ENCODE measurements at regions not wholly inside any gene's neighbourhood (a gene's known extent, or its start where the extent isn't known, plus 50 kb on each side); places are given as distances from the start of the nearest gene placed in this dataset.

DNA sequence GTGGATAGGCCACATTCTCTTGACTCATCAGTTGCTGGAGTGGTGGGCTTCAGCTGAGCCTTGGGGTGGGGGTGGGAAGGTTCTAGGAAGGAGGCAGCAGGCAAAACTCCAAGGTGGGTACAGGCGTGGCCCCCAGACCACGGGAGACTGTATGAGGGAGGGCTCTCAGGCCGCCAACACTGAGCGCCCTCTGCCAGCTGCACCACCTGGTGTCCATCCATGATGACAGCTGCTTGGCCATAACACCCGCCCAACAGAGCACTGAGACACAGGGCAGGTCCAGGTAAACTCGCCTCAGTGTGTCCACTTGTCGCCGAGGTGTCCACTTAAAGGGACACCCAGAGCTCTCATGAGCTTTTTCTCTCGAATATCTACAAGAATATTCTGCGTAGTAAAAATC is 133.5 kb downstream of the C16orf95 start:
- no peak for DNase-seq (ENCODE audit: low read depth)

DNA sequence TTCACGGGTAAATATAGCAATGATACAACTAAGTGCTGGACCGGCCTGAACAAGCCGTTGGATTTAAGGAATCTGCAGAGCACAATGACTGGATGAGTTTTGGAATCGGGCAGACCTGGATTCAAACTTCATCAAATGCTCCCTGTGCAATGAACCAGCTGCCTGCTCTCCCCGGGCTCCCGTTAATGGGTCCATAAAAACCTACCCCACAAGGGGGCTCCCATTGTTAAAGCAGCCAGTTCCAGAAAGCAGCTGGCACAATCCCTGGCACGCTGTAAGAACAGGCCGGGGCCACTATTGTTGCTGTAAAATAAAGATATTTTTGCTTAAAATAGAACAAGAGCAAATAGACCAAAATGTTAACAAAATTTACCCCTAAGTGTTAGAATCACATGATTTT is 131.9 kb downstream of the C16orf95 start:
- no peak for DNase-seq (ENCODE audit: low read depth)

DNA sequence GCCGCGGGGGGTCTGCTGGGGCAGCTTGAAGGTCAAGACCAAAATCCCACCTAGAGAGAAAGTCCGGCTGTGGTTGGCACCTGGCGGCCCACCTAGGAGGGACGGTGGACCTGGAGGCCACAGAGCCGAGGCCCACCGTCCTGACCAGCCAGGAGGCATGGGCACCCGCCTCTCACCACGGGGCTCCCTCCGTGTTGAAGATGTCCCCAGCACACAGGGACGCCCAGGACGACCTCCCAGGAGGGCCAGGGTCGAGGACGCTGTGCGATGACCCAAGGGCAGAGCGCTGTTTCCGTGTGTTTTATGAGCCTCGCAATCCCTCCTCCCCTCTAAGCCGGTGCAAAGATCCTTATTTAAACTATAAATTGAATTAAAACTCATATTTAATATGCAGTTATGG is 131.2 kb downstream of the C16orf95 start:
- no peak for DNase-seq (ENCODE audit: low read depth)

DNA sequence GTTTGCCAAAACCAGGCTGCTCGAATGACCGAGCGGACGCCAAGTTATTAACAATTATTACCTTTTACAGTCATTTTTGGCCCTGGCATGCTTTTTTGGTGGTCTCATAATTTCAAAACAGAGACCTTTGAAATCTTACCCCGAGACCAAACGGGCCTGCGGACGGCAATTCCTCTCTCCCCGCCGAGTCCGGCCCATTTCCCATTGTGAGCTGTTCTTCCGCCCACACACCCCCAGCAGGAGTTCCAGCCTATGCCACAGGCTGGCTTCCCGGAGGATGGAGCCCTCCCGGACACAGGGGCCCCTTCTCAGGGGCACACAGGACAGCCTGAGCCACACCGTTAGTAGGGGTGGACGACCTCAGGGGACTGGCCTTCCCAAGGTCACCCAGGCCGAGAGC is 130.7 kb downstream of the C16orf95 start:
- DNase-seq (ENCODE audit: low read depth), result no peak

DNA sequence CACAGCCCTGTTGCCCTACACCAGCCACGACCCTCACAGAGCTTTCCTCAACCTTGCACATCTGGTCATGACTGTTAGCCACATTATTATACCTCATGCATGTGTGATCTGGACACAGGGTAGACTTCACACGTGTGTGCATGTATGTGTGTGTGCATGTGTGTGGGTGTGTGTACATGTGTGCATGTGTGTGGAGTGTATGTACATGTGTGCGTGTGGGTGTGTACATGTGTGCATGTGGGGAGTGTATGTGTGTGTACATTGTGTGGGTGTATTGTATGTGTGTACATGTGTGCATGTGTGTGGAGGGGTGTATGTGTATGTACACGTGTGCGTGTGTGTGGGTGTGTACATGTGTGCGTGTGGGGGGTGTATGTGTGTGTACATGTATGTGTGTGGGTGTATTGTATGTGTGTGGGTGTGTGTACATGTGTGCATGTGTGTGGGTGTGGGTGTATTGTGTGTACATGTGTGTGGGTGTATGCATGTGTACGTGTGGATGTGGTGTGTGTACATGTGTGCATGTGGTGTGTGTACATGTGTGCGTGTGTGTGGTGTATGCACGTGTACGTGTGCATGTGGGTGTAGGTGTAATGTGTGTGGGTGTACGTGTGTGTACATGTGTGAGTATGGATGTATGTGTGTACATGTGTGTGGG is 130.2 kb downstream of the C16orf95 start:
- no peak for DNase-seq (ENCODE audit: low read depth)

DNA sequence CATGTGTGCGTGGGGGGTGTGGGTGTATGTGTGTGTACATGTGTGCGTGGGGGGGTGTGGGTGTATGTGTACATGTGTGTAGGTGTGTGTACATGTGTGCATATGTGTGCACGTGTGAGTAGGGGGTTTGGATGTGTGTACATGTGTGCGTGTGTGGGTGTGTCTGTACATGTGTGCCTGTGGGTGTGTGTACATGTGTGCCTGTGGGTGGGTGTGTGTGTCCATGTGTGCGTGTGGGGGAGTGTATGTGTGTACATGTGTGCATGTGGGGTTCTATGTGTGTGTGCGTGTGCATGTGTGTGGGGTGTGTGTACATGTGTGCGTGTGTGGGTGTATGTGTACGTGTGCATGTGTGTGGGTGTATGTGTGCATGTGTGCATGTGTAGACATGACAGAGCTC is 129.1 kb downstream of the C16orf95 start:
- DNase-seq (ENCODE audit: low read depth), result no peak

DNA sequence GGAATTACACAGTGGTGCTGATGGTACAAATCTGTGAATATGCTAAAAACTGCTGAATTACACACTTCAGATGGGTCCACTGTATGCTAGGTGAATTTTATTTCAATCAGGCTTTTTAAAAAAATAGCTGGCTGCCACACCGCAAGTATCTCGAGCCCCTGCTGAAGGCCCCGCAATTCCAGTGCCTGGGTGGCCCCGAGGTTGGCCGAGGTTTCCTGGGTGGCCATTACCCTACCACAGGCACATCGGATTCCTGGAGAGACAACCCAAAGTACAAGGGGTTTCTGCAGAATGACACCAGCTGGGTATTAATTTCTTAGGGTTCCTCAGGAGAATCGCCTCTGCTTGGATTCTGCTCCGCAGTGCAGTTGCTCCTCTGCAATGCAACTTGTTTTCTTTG is 127.8 kb downstream of the C16orf95 start:
- DNase-seq (ENCODE audit: low read depth), result no peak

DNA sequence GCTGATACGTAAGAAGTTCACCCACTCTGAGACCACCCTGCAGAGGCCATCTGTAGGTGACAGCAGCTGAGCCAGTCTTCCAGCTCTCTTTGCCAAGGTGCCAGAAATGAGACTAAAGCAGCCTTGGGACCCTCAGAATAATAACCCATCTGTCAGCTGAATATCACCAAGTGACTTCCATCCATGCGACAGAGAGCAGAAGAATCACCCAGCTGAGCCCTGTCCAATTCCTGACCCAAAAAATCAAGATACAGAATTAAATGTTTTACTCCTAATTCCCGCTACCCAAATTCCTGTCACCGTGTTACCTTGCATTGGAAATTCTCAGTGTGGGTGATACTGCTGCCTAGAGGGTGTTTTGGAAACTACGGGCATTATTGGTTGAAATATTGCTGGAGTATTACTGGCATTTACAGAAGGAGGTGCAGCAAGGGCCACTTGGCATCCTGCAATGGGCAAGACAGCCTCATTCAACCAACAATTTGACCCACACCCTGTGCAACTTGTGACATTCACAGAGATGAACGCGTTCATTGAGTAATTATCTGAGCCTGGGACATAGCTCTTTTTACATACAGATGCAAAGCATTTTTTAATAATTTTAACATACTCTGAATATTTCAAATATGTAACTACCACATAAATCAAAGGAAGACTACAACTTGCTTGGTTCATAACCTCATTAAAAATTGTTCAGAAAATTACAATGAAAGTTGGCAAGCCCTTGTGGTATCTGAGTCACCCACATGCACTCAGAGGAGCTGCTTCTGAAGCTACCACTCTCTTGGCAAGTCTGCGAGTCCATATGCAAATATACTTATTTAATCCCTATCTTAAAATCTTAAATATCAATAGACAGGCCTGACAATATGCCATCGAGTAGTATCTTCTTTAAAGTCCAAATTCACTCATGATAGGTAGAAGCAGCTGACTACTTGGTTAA is 126.6 kb downstream of the C16orf95 start:
- no peak for DNase-seq (ENCODE audit: low read depth)

DNA sequence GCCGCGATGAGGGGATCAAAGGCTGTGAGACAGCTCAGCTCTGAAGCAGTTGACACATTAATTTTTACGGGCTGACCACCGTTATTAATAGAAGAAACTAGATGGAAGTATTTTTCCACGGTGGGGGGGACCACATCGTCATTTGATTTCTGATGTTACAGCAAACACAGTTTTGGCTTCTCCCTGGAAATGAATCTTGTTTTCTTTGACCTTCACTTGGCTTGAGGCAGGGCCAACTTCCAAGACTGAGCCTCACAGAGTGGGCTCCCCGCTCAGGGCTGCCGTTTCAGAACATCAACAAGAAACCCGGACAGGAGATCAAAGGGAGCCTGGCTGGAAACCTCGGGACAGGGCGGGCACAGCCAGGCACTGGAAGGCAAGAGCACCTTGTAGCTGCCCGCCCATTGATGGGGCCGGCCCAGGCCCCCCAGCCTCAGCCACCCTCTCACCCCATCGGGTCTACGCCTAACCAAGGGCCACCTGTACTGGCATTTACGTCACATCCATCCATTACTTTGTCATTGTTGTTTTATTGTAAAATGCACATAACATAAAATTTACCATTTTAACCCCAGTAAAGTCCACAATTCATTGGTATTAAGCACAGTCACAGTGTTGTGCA is 124.6 kb downstream of the C16orf95 start:
- DNase-seq (ENCODE audit: low read depth), result no peak

DNA sequence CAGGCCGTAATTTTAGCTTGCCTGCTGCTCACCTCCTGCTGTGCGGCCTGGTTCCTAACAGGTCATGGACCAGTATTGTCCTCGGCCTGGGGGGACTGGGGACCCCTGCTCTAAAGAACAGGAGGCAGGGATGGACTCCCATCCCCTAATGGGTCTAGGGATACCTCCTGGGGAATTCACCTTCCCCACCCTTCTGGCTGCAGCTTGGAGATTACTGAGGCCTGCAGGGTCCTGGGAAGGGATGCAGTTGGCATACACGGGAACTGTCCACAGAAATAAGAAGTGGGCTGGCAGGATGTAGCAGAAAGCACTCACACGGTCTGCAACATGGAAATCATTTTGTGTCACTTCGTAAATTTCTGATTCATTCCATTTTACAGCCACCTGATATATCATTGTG is 123.0 kb downstream of the C16orf95 start:
- no peak for DNase-seq (ENCODE audit: low read depth)

DNA sequence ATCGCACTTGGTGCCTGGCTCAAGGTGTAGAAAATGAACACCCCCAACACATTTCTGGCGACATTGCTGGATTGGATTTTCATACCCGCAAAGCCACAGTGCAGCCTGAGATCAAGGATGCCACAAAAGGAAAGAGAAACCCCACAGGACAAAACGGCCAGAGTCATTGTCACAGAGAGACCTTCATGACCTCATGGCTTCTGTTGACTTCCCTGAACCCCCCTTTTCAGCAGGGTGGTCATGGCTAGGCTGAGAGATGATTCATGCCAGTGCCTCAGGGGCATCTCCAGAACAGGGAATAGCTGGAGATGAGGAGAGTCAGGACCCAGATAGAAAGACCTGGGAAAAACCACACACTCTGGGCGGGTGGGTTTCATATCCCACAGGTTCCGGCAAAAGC is 122.0 kb downstream of the C16orf95 start:
- no peak for DNase-seq (ENCODE audit: low read depth)

DNA sequence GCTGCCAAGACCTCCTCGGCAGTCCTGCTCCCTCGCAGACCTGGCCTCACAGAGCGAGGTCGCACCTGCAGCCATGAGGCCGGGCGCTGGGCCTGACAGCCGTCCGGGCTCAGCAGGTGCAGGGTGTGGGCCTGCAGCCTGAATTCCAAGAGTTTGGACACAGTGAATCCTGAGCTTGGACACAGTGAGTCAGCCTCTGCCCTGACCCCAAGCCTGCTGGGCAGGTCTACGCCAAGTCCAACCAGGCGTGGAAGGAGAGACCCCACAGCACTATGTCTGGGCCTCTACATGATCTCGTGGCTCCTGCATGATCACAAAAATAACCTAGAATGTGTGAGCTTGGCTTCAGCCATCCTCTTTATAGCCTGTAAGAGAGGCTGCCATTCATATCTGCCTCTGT is 121.0 kb downstream of the C16orf95 start:
- no peak for DNase-seq (ENCODE audit: low read depth)

DNA sequence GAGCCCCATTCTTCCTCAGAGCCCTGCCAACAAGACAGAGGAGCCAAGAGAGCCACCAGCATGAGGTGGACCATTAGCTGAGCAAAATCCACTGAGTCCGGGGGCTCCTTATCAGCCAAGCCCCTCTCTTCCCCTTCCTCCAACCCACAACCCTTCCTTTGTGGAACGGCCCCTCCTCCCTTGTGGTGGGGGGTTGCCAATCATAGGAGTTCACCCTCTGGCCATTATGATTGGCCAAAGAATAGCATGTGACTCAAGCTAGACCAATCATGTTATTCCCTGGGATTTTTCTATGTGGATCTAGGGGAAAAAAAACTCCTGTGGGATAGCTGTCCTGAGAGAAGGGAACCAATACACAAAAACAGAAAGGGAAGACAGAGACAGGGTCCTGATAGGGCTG is 120.5 kb downstream of the C16orf95 start:
- no peak for DNase-seq (ENCODE audit: low read depth)

DNA sequence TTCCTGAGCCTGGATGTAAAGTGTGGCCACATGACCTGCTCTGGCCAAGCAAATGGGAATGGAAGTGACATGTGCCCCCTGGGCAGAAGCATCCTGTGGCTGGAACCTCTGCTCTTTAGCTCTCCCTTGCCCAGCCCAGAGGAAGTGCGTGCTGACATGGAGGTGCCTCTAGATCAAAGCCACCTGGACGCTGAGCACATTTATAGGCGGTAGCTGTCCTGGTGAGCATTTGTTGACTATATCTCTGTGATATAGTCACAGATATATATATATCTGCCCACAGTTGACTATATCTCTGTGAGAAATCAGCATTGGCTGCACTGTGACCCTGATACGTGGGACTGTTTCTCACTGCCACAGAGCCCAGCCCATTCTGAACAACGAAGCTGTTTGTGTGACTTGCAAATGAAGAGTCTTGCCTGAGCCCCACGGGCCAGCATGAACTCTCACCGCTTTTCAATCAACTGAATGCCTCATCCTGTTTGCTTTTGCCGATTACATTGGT is 118.8 kb downstream of the C16orf95 start:
- DNase-seq (ENCODE audit: low read depth), result no peak

DNA sequence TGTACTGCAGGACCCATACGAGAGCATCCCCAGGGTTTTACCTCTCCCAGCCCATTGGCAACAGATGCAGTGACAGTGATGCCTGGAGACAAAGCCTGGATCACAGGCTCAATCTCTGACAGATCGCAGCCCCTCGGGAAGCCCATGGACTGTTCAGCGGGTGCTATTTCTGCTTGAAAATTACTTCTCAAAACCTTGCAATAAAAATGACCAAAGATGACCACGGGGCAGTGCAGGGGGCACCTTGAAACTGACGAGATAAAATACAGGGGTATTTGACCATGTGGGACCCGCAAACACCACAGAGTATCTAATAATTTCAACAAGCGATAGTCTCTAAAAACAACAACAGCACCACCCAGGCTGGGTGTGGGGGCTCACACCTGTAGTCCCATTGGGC is 118.3 kb downstream of the C16orf95 start:
- DNase-seq (ENCODE audit: low read depth), result no peak

DNA sequence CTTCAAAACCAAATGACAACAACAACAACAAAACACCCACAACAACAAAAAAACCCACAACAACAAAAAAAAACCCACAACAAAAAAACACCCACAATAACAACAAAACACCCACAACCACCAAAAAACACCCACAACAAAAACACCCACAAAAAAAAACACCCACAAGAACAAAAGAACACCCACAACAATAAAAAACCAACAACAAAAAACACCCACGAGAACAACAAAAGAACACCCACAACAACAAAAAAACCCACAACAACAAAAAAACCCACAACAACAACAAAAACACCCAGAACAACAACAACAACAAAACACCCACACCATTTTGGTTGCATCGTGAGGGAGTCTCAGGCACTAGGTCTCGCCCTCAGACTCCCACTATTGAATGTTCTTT is 117.8 kb downstream of the C16orf95 start:
- DNase-seq (ENCODE audit: low read depth), result no peak

DNA sequence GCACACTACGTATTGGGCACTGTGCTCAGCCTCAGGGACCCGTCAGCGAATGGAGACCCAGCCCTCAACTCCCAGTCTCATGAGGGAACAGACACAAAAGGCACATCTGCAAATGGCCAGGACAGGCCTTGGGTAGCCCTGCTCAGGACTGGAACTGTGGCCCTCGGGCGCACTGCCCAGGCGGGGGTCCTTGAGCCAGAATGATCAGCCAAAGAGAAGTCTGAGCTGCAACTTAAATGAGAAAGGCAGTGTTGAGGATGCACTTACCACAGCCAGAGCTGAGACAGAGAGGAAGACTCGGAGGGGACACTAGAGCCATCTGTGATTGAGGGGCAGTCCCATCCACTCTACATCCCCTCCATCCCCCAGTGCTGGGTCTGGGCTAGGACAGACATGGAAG is 117.3 kb downstream of the C16orf95 start:
- DNase-seq (ENCODE audit: low read depth), result no peak

DNA sequence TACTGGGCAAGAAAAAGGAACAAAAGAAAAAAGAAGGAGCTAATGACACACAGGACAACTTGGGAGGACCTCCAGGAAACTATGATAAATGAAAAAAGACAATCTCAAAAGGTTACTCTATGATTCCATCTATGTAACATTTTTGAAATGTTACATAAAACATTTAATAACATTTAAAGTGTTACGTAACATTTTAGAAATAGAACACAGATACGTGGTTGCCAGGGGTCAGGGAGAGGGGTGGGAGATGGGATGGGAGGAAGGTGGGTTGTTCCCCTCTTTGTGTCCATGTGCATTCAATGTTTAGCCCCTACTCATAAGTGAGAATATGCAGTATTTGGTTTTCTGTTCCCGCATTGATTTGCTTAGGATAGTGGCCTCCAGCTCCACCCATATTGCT is 116.6 kb downstream of the C16orf95 start:
- no peak for DNase-seq (ENCODE audit: low read depth)

DNA sequence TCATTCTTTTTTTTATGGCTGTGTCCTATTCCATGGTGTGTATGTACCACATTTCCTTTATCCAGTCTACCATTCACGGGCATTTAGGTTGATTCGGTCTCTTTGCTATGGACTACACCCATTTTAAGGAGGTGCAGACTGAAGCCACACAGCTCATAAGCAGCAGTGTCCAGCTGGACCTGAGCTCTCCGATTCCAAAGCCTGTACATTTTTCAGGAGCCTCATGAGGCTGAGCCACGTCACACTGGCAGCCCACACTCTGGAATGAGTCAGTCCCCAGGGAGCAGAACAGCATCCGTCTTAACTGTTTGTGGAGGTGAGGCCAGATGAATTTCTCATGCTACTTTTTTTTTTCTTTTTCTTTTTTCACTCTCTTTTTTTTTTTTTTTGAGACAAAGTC is 116.1 kb downstream of the C16orf95 start:
- no peak for DNase-seq (ENCODE audit: low read depth)

DNA sequence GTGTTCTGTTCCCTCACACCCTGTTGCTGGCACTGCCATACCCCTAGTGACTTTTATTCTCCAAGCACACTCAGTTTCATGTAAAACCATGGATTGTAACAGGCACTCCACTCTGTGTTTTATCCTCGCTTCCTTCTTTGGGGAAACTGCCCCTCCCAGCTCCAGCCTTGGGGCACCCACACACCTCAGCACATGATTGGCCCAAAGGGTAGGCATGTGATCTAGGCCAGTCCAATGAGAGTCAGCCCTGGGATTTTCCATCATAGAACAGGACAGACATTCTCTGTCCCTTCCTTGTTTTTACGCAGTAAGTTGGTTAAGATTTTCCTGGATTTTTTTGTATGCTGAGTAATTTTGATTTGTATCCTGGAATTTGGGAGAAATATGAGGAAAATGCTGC is 115.4 kb downstream of the C16orf95 start:
- no peak for DNase-seq (ENCODE audit: low read depth)

DNA sequence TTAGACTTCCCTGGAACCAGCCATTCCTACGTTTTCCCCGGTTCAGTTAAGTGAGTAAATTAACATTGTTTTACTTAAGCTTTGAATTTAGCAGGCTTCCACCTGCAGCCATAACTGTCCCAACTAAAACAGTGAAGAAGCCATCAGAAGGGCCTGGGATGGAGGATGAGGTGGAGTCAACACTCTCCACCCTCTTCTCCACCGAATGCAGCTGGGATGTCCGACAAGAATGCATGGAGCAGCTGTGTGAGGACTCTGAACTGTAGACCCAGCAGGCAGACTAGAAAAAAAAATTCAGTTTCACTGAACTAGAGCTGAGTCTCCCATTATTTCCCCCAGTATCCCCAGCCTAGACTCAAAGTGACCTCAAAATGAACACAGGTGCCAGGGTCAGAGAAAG is 114.8 kb downstream of the C16orf95 start:
- no peak for DNase-seq (ENCODE audit: low read depth)

DNA sequence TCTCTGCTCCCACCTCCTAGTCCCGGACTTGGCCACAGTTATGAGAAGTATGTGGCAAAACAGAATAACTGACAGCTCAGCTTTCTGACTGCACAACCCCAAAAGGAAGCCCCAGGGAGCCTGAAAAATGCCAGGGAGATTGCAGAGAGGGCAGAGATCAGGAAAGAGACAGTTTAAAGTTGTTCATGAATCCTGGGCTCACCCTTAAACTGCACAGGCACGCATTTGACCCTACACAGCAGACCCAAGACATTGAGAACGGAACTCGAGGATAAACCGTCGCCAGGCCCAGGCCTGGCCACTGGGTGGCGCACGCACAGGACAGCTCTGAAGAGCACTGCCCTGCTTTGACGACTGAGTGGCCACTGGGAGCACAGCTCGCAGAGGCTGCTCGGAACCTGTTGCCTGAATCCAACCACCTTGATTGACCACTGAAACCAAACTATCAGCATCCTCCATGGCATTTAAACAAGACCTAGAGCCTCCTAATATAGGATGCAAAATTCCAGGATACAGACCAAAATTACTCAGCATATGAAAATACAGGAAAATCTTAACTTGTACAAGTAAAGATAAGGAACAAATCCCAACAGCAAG is 114.0 kb downstream of the C16orf95 start:
- peak; percentile 11 for DNase-seq (ENCODE audit: low read depth)
